Activated CD8-positive, alpha-beta memory T cell treated with anti-CD3 and anti-CD28 coated beads, Interleukin-2, amount 10 ng/mL, durations not matched to agents 7 days and 5 days (primary cell): ENCODE measurements at regions not wholly inside any gene's neighbourhood (a gene's known extent, or its start where the extent isn't known, plus 50 kb on each side); places are given as distances from the start of the nearest gene placed in this dataset.

Source experiments
- ATAC-seq: fragments of 150-1000 bp; cut with Tn5 transposase; one replicate; pipeline ENCODE4 v1.10.0; 2021; ENCODE audit warnings: moderate library complexity
- CTCF ChIA-PET: fragments of 350-600 bp; sonication (Branson Sonifier 250); formaldehyde crosslinking; loops from one replicate; lab custom pipeline; 2021; ENCODE audit warnings: antibody characterized with exemption; lab: Charles Lee
- DNase-seq: peaks from one replicate; pipeline ENCODE4 v3.0.0-alpha.2; 2020
- H3K27ac Mint-ChIP-seq: one replicate; pipeline ENCODE4 v1.8.0; 2021; ENCODE audit warnings: mild to moderate bottlenecking, mixed read lengths
- H3K27me3 Mint-ChIP-seq: one replicate; pipeline ENCODE4 v1.8.0; 2021; ENCODE audit warnings: mixed read lengths
- H3K36me3 Mint-ChIP-seq: one replicate; pipeline ENCODE4 v1.8.0; 2021; ENCODE audit warnings: mild to moderate bottlenecking, mixed read lengths
- H3K4me1 Mint-ChIP-seq: one replicate; pipeline ENCODE4 v1.8.0; 2021; ENCODE audit warnings: mixed read lengths
- H3K4me3 Mint-ChIP-seq: one replicate; pipeline ENCODE4 v1.8.0; 2021; ENCODE audit warnings: mild to moderate bottlenecking, moderate library complexity, mixed read lengths
- H3K9me3 Mint-ChIP-seq: one replicate; pipeline ENCODE4 v1.8.0; 2022; ENCODE audit warnings: low read depth, mixed read lengths

- CTCF ChIA-PET = no interaction called here
- no peak overlapping the region for H3K27ac Mint-ChIP-seq
- no peaks in the 10 kb centered on the region for H3K4me1 Mint-ChIP-seq
- H3K9me3 Mint-ChIP-seq = peaks cover 2% of the 10 kb centered on the region
- no peak overlapping the region for H3K4me3 Mint-ChIP-seq
- ATAC-seq = no peak
- H3K27me3 Mint-ChIP-seq = no peaks in the 10 kb centered on the region
- DNase-seq = no peak
- no peaks in the 10 kb centered on the region for H3K36me3 Mint-ChIP-seq
Observed at GRCh38 chr12:67750513-67751183, 102.1 kb downstream of the DYRK2 start.

GRCh38 chr12:67751381-67751928, 102.9 kb downstream of the DYRK2 start:
- H3K27me3 Mint-ChIP-seq = no peaks in the 10 kb centered on the region
- no peak for ATAC-seq
- no peak for DNase-seq
- no peaks in the 10 kb centered on the region for H3K36me3 Mint-ChIP-seq
- no peak overlapping the region for H3K4me3 Mint-ChIP-seq
- H3K4me1 Mint-ChIP-seq = no peaks in the 10 kb centered on the region
- H3K27ac Mint-ChIP-seq = no peak overlapping the region
- H3K9me3 Mint-ChIP-seq = no peaks in the 10 kb centered on the region
- CTCF ChIA-PET = no interaction called here

- H3K27me3 Mint-ChIP-seq = no peaks in the 10 kb centered on the region
- CTCF ChIA-PET = no interaction called here
- no peaks in the 10 kb centered on the region for H3K36me3 Mint-ChIP-seq
- H3K9me3 Mint-ChIP-seq = no peaks in the 10 kb centered on the region
- ATAC-seq (no peak), DNase-seq (no peak)
- H3K4me3 Mint-ChIP-seq = no peak overlapping the region
- no peaks in the 10 kb centered on the region for H3K4me1 Mint-ChIP-seq
- no peak overlapping the region for H3K27ac Mint-ChIP-seq
Observed at GRCh38 chr12:67752226-67752732, 103.7 kb downstream of the DYRK2 start.

GRCh38 chr12:67754933-67755697, 106.6 kb downstream of the DYRK2 start:
- no peak overlapping the region for H3K4me3 Mint-ChIP-seq
- H3K9me3 Mint-ChIP-seq = peaks cover under 1% of the 10 kb centered on the region
- H3K27me3 Mint-ChIP-seq = no peaks in the 10 kb centered on the region
- no peak overlapping the region for H3K27ac Mint-ChIP-seq
- DNase-seq (no peak), ATAC-seq (no peak)
- CTCF ChIA-PET = no interaction called here
- no peaks in the 10 kb centered on the region for H3K4me1 Mint-ChIP-seq
- H3K36me3 Mint-ChIP-seq = peaks cover 1% of the 10 kb centered on the region

GRCh38 chr12:67757651-67758050, 109.1 kb downstream of the DYRK2 start:
- H3K27me3 Mint-ChIP-seq = no peaks in the 10 kb centered on the region
- no peak overlapping the region for H3K4me3 Mint-ChIP-seq
- peaks cover 1% of the 10 kb centered on the region for H3K36me3 Mint-ChIP-seq
- no peak for ATAC-seq
- H3K9me3 Mint-ChIP-seq = peaks cover 2% of the 10 kb centered on the region
- DNase-seq = no peak
- CTCF ChIA-PET = no interaction called here
- no peak overlapping the region for H3K27ac Mint-ChIP-seq
- no peaks in the 10 kb centered on the region for H3K4me1 Mint-ChIP-seq

GRCh38 chr12:67758119-67758518, 109.6 kb downstream of the DYRK2 start:
- peaks cover 2% of the 10 kb centered on the region for H3K9me3 Mint-ChIP-seq

GRCh38 chr12:67758521-67758920, 110.0 kb downstream of the DYRK2 start:
- DNase-seq = no peak
- Mint-ChIP-seq H3K4me3 (no peak overlapping the region), H3K4me1 (no peaks in the 10 kb centered on the region), H3K36me3 (peaks cover 1% of the 10 kb centered on the region), H3K9me3 (peaks cover 2% of the 10 kb centered on the region), H3K27me3 (no peaks in the 10 kb centered on the region), H3K27ac (no peak overlapping the region)
- CTCF ChIA-PET = no interaction called here
- no peak for ATAC-seq

More at GRCh38 chr12:67758119-67758518, 109.6 kb downstream of the DYRK2 start:
- Mint-ChIP-seq H3K36me3 (peaks cover 1% of the 10 kb centered on the region), H3K27ac (no peak overlapping the region), H3K4me3 (no peak overlapping the region), H3K4me1 (no peaks in the 10 kb centered on the region), H3K27me3 (no peaks in the 10 kb centered on the region)
- CTCF ChIA-PET = no interaction called here
- DNase-seq (no peak), ATAC-seq (no peak)

- no peak overlapping the region for H3K4me3 Mint-ChIP-seq
Observed at GRCh38 chr12:67759829-67760228, 111.3 kb downstream of the DYRK2 start.

GRCh38 chr12:67760586-67761275, 112.2 kb downstream of the DYRK2 start:
- no peaks in the 10 kb centered on the region for H3K27me3 Mint-ChIP-seq
- ATAC-seq (no peak), DNase-seq (no peak)
- no peak overlapping the region for H3K27ac Mint-ChIP-seq
- CTCF ChIA-PET = no interaction called here
- no peak overlapping the region for H3K4me3 Mint-ChIP-seq
- H3K9me3 Mint-ChIP-seq = peaks cover 2% of the 10 kb centered on the region
- peaks cover 1% of the 10 kb centered on the region for H3K36me3 Mint-ChIP-seq
- H3K4me1 Mint-ChIP-seq = no peaks in the 10 kb centered on the region

More at GRCh38 chr12:67759829-67760228, 111.3 kb downstream of the DYRK2 start:
- CTCF ChIA-PET = no interaction called here
- DNase-seq = no peak
- H3K4me1 Mint-ChIP-seq = no peaks in the 10 kb centered on the region
- no peaks in the 10 kb centered on the region for H3K27me3 Mint-ChIP-seq
- H3K27ac Mint-ChIP-seq = no peak overlapping the region
- peaks cover 2% of the 10 kb centered on the region for H3K9me3 Mint-ChIP-seq
- H3K36me3 Mint-ChIP-seq = peaks cover 1% of the 10 kb centered on the region
- ATAC-seq = no peak

- no peak overlapping the region for H3K4me3 Mint-ChIP-seq
- ATAC-seq = no peak
- CTCF ChIA-PET = no interaction called here
- H3K9me3 Mint-ChIP-seq = peaks cover 2% of the 10 kb centered on the region
- H3K27ac Mint-ChIP-seq = no peak overlapping the region
- no peaks in the 10 kb centered on the region for H3K4me1 Mint-ChIP-seq
- H3K27me3 Mint-ChIP-seq = no peaks in the 10 kb centered on the region
- no peak for DNase-seq
- H3K36me3 Mint-ChIP-seq = peaks cover 1% of the 10 kb centered on the region
Observed at GRCh38 chr12:67761566-67761965, 113.0 kb downstream of the DYRK2 start.

- Mint-ChIP-seq H3K27me3 (no peaks in the 10 kb centered on the region), H3K27ac (no peak overlapping the region), H3K4me3 (no peak overlapping the region), H3K4me1 (no peaks in the 10 kb centered on the region), H3K9me3 (peaks cover 2% of the 10 kb centered on the region), H3K36me3 (peaks cover 1% of the 10 kb centered on the region)
- DNase-seq (no peak), ATAC-seq (no peak)
- CTCF ChIA-PET = no interaction called here
Observed at GRCh38 chr12:67764055-67764454, 115.5 kb downstream of the DYRK2 start.

GRCh38 chr12:67764946-67765619, 116.5 kb downstream of the DYRK2 start:
- Mint-ChIP-seq H3K27me3 (no peaks in the 10 kb centered on the region), H3K36me3 (no peaks in the 10 kb centered on the region), H3K9me3 (peaks cover 1% of the 10 kb centered on the region), H3K4me3 (no peak overlapping the region), H3K27ac (no peak overlapping the region), H3K4me1 (no peaks in the 10 kb centered on the region)
- DNase-seq (no peak), ATAC-seq (no peak)
- CTCF ChIA-PET = no interaction called here
